ENCODE measurements at regions not wholly inside any gene's neighbourhood (a gene's known extent, or its start where the extent isn't known, plus 50 kb on each side); places are given as distances from the start of the nearest gene placed in this dataset.

DNA sequence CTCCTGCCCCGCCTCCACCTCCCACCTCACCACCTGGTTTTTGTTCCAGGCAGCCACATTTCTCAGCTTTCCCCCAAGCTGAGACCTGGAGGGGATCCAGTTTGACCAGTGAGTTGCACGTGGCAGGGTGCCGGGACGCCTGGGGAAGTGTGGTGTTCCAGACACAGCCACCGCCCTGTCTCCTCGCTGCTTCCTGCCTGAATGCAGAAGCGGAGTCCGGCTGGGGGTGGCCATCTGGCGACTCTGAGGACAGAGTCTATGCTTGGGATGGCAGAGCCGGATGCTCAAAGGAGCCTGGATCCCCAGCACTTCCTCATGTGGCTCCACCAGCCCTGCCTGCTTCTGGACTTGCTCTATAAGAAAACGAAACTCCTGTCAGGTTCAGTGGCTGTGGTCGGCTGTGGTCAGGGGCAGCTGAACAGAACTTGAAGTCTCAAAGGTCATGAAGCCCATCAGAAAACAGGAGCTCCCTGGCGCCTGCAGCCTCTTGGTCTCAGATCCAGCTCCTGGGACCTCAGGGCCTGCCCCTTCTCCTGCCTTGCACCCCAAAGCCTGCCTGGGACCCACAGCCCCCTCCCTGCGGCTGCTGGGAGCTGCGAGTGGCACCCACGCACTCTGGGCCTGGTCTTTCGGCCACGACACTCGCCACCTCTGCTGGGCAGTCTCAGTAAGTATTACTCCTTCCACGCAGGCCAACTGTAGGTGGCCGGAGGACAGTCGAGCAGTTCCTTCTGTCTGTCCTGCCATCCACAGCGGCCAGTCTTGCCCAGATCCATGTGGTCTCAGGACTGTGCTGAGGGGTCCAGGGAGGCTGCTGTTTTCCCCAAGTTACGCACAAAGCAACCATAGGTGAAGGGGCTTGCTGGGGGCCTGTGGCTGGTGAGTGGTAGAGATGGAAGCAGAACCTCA, 112.8 kb upstream of the MEF2A start:
- no peak overlapping the region for H3K27ac ChIP-seq (replicated peaks)
- peak; percentile 88 for TF ChIP-seq SPI1 (IDR thresholded peaks at IDR 0.05; ENCODE audit: borderline replicate concordance, low read depth)
- TF ChIP-seq POLR2AphosphoS5 (IDR thresholded peaks at IDR 0.05; ENCODE audit: low read depth) = peak; percentile 48; the same call in 1 of the 2 replicates
- TF ChIP-seq, protein P1, sequence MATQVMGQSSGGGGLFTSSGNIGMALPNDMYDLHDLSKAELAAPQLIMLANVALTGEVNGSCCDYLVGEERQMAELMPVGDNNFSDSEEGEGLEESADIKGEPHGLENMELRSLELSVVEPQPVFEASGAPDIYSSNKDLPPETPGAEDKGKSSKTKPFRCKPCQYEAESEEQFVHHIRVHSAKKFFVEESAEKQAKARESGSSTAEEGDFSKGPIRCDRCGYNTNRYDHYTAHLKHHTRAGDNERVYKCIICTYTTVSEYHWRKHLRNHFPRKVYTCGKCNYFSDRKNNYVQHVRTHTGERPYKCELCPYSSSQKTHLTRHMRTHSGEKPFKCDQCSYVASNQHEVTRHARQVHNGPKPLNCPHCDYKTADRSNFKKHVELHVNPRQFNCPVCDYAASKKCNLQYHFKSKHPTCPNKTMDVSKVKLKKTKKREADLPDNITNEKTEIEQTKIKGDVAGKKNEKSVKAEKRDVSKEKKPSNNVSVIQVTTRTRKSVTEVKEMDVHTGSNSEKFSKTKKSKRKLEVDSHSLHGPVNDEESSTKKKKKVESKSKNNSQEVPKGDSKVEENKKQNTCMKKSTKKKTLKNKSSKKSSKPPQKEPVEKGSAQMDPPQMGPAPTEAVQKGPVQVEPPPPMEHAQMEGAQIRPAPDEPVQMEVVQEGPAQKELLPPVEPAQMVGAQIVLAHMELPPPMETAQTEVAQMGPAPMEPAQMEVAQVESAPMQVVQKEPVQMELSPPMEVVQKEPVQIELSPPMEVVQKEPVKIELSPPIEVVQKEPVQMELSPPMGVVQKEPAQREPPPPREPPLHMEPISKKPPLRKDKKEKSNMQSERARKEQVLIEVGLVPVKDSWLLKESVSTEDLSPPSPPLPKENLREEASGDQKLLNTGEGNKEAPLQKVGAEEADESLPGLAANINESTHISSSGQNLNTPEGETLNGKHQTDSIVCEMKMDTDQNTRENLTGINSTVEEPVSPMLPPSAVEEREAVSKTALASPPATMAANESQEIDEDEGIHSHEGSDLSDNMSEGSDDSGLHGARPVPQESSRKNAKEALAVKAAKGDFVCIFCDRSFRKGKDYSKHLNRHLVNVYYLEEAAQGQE (IDR thresholded peaks at IDR 0.05; ENCODE audit: insufficient replicate concordance, low read depth) = no peak
- peak; percentile 30; the same call in 1 of the 2 replicates for TF ChIP-seq GABPA (IDR thresholded peaks at IDR 0.05; ENCODE audit: low read depth)
- H3K27me3 ChIP-seq (ENCODE audit: insufficient read depth, poor library complexity, severe bottlenecking) = no peaks in the 10 kb centered on the region
- no peak overlapping the region; the same call in 1 of the 2 replicates for H3K4me3 ChIP-seq (replicated peaks; ENCODE audit: insufficient read depth, low read length)
- peak; percentile 62 to 68 for DNase-seq (ENCODE audit: low read depth in 1 of 2, low spot score in 1 of 2)

DNA sequence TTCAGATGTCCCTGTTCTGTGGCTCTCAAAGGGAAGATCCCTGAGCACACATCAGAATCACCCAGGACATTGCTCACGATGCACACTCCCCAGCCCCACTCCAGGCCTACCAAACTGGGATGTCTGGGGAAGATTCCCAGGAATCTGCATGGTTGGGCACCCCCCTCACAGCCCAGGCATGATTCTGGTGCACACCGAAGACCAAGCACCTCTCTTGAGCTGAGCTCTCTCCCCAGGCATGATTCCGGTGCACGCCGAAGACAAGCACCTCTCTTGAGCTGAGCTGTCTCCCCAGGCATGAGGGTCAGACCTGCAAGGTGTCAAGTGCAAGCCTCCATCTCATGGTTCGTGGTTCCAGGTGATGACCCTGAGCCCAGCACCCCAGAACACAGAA, 112.2 kb upstream of the MEF2A start:
- no peak overlapping the region for H3K4me3 ChIP-seq (replicated peaks; ENCODE audit: insufficient read depth, low read length)
- H3K27ac ChIP-seq (replicated peaks) = no peak overlapping the region
- H3K27me3 ChIP-seq (ENCODE audit: insufficient read depth, poor library complexity, severe bottlenecking) = no peaks in the 10 kb centered on the region
- DNase-seq (ENCODE audit: low read depth in 1 of 2, low spot score in 1 of 2) = no peak
- TF ChIP-seq, protein P2, sequence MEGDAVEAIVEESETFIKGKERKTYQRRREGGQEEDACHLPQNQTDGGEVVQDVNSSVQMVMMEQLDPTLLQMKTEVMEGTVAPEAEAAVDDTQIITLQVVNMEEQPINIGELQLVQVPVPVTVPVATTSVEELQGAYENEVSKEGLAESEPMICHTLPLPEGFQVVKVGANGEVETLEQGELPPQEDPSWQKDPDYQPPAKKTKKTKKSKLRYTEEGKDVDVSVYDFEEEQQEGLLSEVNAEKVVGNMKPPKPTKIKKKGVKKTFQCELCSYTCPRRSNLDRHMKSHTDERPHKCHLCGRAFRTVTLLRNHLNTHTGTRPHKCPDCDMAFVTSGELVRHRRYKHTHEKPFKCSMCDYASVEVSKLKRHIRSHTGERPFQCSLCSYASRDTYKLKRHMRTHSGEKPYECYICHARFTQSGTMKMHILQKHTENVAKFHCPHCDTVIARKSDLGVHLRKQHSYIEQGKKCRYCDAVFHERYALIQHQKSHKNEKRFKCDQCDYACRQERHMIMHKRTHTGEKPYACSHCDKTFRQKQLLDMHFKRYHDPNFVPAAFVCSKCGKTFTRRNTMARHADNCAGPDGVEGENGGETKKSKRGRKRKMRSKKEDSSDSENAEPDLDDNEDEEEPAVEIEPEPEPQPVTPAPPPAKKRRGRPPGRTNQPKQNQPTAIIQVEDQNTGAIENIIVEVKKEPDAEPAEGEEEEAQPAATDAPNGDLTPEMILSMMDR (IDR thresholded peaks at IDR 0.05; ENCODE audit: insufficient read depth, low read length) = no peak
- TF ChIP-seq GABPA (IDR thresholded peaks at IDR 0.05; ENCODE audit: low read depth) = no peak
- no peak for TF ChIP-seq POLR2AphosphoS5 (IDR thresholded peaks at IDR 0.05; ENCODE audit: low read depth)
- TF ChIP-seq, protein P1 (IDR thresholded peaks at IDR 0.05; ENCODE audit: insufficient replicate concordance, low read depth) = no peak
- TF ChIP-seq SPI1 (IDR thresholded peaks at IDR 0.05; ENCODE audit: borderline replicate concordance, low read depth) = no peak

DNA sequence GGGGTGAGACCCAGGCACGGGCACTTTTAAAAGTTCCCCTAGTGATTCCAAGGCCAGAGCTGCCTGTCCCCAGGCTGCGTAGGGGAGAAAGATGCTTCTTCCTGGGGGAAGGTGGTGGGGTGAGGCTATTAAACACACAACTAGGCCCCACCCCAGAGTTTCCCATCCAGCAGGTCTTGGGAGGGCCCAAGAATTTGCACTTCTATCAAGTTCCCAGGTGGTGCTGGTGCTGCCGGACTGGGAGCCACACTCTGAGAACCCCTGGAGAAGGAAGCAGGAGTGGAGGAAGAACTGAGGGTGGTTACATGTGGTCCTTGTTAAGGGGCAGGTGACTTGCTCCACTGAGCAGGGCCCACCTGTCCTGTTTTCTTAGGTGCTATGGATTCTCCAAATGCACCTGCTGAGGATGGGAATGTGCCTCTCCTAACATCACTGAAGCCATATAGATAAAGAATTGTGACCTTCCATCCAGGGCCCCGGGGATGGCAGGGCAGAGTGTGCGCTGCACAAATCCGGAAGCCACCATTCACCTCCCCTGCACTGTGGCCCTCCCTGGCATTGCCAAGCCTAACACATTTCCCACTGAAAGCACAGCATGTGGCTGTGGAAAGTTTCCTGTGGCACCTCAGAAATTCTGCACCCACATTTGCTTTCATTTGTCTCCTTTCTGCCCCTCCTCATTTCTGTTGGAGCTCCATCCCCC, 111.5 kb upstream of the MEF2A start:
- Histone ChIP-seq H3K27me3 (ENCODE audit: insufficient read depth, poor library complexity, severe bottlenecking) (no peaks in the 10 kb centered on the region), H3K4me3 (replicated peaks; ENCODE audit: insufficient read depth, low read length) (no peak overlapping the region), H3K27ac (replicated peaks) (no peak overlapping the region)
- DNase-seq (ENCODE audit: low read depth in 1 of 2, low spot score in 1 of 2) = no peak
- TF ChIP-seq, protein P2 (IDR thresholded peaks at IDR 0.05; ENCODE audit: insufficient read depth, low read length) = no peak
- no peak for TF ChIP-seq SPI1 (IDR thresholded peaks at IDR 0.05; ENCODE audit: borderline replicate concordance, low read depth)
- no peak for TF ChIP-seq POLR2AphosphoS5 (IDR thresholded peaks at IDR 0.05; ENCODE audit: low read depth)
- no peak for TF ChIP-seq GABPA (IDR thresholded peaks at IDR 0.05; ENCODE audit: low read depth)
- TF ChIP-seq, protein P1 (IDR thresholded peaks at IDR 0.05; ENCODE audit: insufficient replicate concordance, low read depth) = no peak

Data from HL-60 (cell line).